BE2C (cell line): ENCODE measurements at regions not wholly inside any gene's neighbourhood (a gene's known extent, or its start where the extent isn't known, plus 50 kb on each side); places are given as distances from the start of the nearest gene placed in this dataset.

ENCODE experiments used
- DNase-seq: peaks from one replicate; pipeline ENCODE4 v3.0.0-alpha.2; 2020
- H3K27me3 ChIP-seq: fragments of 250-450 bp; sonication (Bioruptor Pico); 2 replicates; pipeline ENCODE4 v1.5.1; 2020; ENCODE audit warnings: mild to moderate bottlenecking
- H3K36me3 ChIP-seq: fragments of 250-450 bp; sonication (Bioruptor Pico); 2 replicates; pipeline ENCODE4 v1.5.1; 2020; ENCODE audit warnings: mild to moderate bottlenecking
- H3K4me1 ChIP-seq: fragments of 250-450 bp; sonication (Bioruptor Pico); 2 replicates; pipeline ENCODE4 v1.5.1; 2020
- H3K4me3 ChIP-seq: 2 replicates; pipeline ENCODE4 v1.5.1; 2011; ENCODE audit warnings: low read depth, low read length
- H3K9me3 ChIP-seq: fragments of 250-450 bp; sonication (Bioruptor Pico); 2 replicates; pipeline ENCODE4 v1.5.1; 2020
- TF ChIP-seq, protein P1 (sequence below): IDR thresholded peaks from 2 replicates; pipeline ENCODE4 v1.5.1; 2012; ENCODE audit warnings: mild to moderate bottlenecking, low read depth, low read length

DNA sequence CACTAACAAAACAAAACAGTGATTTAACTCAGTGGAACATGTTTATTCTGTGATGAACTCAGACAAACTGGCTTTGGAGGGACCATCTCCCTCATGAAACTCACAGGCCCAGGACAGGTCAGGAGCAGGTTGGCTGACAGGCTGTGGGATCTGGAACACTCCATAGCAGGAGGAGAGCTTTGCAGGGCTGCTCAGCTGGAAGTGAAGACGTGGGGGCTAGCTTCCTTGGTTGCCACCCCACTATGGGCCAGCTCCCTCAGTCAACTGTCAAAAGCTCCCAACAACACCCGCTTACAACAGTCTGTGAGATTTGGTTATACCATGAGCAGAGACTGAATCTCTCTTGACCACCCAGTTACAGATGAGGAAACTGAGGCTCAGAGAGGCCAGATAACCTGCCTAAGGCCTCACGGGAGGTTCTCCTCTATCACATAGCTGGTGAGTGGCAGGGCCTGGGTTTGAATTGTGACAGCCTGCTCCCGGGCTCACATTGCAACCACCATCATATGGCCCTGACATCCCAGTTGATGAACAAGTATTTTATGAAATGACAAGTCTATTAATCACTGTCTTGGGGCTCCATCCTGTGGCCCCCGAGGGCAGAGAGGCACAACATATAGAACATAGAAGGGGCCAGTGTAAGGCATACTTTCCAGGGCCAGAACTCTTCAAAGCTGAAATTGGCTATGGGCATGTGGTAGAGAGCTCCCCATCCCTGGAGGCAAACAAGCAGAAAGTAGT lies 473.4 kb downstream of the MN1 start:
- Histone ChIP-seq H3K4me1 (no peaks in the 10 kb centered on the region; the same call in 1 of the 2 replicates), H3K9me3 (peaks cover 4% of the 10 kb centered on the region; the same call in 1 of the 2 replicates), H3K4me3 (no peak overlapping the region), H3K27me3 (no peaks in the 10 kb centered on the region), H3K36me3 (no peaks in the 10 kb centered on the region)
- TF ChIP-seq, protein P1, sequence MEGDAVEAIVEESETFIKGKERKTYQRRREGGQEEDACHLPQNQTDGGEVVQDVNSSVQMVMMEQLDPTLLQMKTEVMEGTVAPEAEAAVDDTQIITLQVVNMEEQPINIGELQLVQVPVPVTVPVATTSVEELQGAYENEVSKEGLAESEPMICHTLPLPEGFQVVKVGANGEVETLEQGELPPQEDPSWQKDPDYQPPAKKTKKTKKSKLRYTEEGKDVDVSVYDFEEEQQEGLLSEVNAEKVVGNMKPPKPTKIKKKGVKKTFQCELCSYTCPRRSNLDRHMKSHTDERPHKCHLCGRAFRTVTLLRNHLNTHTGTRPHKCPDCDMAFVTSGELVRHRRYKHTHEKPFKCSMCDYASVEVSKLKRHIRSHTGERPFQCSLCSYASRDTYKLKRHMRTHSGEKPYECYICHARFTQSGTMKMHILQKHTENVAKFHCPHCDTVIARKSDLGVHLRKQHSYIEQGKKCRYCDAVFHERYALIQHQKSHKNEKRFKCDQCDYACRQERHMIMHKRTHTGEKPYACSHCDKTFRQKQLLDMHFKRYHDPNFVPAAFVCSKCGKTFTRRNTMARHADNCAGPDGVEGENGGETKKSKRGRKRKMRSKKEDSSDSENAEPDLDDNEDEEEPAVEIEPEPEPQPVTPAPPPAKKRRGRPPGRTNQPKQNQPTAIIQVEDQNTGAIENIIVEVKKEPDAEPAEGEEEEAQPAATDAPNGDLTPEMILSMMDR = peak; percentile 24
- DNase-seq = no peak

DNA sequence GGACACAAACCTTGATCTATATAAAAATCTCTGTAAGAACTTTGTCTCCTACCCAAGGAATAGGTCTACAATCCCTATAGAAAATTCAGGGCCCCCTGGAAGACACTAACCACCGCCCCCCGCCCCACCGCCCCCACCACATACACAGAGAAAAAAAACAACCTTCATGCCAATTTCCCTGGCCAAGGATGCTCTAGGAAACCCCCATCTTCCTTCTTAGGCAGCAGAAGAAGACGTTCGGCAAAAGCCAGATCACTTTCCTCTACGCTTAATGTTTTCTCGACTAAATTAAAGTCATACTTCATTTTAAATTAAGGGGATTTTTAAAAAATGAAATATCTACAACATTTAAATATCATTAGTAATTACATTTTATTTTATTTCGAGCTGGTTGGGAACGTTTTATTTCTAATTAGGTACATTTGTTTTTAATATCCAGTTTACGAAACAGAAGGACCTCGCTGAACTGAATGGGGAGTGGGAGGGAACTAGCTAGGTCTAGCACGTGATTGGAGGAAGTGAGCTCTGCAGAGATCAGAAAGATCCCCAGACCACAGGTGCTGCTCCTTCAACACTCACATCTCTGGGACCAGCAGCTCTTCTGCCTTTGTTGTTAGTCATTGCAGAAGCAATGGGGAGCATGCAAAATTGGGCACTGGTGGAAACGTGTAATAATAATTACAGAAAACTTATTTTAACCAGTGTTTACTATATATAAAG lies 472.3 kb downstream of the MN1 start:
- no peaks in the 10 kb centered on the region for H3K27me3 ChIP-seq
- no peaks in the 10 kb centered on the region for H3K36me3 ChIP-seq
- peaks cover 4% of the 10 kb centered on the region; the same call in 1 of the 2 replicates for H3K9me3 ChIP-seq
- DNase-seq = no peak
- H3K4me1 ChIP-seq = no peaks in the 10 kb centered on the region; the same call in 1 of the 2 replicates
- TF ChIP-seq, protein P1 = no peak
- peak overlapping the region; percentile 2; the same call in 1 of the 2 replicates for H3K4me3 ChIP-seq

DNA sequence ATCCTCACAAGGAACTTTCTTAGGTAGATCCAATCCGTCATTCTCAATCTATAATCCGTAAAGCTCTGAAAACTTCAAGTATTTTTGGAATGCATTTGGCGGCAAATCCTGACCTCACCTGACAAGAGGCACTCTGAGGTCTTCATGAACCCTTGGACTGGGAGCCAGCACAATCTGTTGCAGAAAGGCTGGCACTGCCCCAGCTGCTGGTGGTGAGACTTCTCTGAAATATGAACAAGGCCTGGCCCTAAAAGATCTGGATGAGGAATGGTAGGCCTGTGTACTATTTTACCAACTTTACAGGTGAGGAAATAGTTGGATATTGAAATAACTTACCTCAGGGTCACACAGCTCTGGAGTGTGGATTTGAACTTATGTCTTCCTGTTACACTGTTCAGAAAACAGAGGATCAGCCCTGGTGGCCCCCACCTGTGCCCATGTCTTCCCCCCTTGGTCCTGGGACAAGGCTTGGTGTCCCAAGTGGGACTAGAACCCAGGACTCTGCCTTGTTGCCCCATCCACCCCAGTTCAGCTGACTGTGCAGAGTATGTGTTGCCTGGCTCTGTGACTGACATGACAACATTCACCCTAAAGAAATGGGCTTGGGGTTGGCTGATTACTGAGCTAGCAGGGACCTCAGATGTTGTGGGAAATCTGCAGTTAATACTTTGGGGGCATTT lies 471.4 kb downstream of the MN1 start:
- H3K9me3 ChIP-seq = peaks cover 4% of the 10 kb centered on the region; the same call in 1 of the 2 replicates
- H3K36me3 ChIP-seq = no peaks in the 10 kb centered on the region
- TF ChIP-seq, protein P1 = no peak
- H3K27me3 ChIP-seq = no peaks in the 10 kb centered on the region
- no peak for DNase-seq
- no peaks in the 10 kb centered on the region; the same call in 1 of the 2 replicates for H3K4me1 ChIP-seq
- H3K4me3 ChIP-seq = no peak overlapping the region

DNA sequence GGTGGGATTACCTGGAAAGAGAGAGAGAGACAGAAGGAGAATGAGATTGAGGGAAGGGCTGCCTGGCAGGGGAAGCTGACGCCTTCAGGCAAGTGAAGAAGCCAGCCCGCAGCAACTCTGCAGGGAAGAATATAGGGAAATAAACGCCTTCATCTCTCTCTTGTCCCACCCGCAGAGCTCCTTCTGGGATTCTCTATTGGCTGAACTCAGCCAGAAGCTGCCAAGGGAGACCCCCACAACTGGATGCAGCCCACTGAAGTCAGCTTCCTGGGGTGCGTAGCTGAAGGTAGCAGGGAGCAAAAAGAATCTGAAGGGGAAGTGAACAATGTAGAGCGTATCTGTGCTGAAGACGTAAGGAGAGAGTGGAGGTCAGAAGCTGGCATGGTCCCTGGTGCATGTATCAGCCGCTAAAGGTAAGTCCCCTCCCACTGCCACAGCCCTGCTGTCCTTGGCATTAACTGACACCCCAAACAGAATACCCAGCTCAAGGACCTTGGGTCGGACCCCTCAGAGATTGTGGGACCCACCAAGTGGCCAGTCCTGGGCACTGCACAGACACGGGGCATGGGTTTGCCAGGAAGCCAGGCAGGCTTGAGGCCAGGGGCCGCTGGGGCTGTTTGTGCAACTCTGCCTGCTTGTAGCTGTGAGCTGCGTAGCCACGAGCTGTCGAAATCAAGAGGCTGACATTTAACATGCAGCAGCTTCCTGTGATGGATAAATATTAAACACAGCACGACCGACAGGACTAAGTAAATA lies 469.9 kb downstream of the MN1 start:
- Histone ChIP-seq H3K4me3 (no peak overlapping the region), H3K9me3 (peaks cover 4% of the 10 kb centered on the region; the same call in 1 of the 2 replicates), H3K4me1 (no peaks in the 10 kb centered on the region; the same call in 1 of the 2 replicates), H3K27me3 (no peaks in the 10 kb centered on the region), H3K36me3 (no peaks in the 10 kb centered on the region)
- DNase-seq = peak; percentile 68
- TF ChIP-seq, protein P1 = peak; percentile 65

DNA sequence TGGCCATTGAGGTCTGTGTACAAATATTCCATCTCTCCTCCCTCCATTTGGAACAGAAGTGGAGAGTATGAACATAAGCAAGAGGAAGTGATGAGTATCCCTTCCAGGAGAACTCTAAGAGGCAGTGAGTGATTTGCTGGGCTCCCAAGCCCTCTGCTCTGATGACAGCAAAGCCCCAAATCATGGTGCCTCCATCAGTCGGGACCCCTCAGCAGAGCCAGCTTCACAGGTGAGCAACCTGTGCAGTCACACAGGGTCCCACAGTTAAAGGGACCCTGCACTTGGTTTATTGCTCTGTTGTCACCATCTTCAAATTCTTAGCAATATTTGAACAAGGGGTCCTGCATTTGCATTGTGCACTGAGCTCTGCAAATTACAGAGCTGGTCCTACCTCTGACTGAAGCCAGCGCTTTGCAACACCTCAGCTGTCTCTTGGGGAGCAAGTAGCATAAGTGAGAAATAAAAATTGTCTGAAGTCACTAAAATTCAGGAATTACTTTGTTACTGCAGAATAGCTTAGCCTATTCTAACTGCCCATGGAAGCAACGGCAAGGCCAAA lies 466.4 kb downstream of the MN1 start:
- peaks cover 4% of the 10 kb centered on the region; the same call in 1 of the 2 replicates for H3K9me3 ChIP-seq
- H3K4me3 ChIP-seq = no peak overlapping the region
- TF ChIP-seq, protein P1 = no peak
- H3K4me1 ChIP-seq = no peaks in the 10 kb centered on the region
- no peaks in the 10 kb centered on the region for H3K27me3 ChIP-seq
- H3K36me3 ChIP-seq = no peaks in the 10 kb centered on the region
- no peak for DNase-seq
